Hypothalamus (tissue), 51 donors: ENCODE measurements at regions not wholly inside any gene's neighbourhood (a gene's known extent, or its start where the extent isn't known, plus 50 kb on each side); places are given as distances from the start of the nearest gene placed in this dataset.

Experiments
- DNase-seq, 51 donors: peaks; one replicate each; lab custom pipeline; 2025; lab: John Stamatoyannopoulos, UW

DNA sequence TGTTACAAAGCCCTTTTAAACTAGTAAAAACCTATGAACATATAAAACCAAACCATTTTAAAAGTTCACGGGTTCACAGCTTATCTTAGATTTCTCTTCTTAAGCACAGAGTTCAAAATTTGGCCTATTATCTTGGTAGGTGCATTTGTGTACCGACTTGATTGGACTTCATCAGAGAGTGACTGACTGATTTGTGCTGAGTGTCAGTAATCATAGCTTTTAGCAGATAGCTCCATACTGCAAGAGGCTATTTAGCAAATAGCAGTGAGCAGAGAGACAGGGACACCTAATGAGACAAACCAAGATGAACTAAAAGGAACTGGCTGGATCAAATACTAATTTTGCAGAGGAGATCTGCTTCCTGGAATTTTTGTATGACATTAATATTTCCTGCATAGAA lies 274.5 kb downstream of the PRR16 start:
- DNase-seq: no peak

DNA sequence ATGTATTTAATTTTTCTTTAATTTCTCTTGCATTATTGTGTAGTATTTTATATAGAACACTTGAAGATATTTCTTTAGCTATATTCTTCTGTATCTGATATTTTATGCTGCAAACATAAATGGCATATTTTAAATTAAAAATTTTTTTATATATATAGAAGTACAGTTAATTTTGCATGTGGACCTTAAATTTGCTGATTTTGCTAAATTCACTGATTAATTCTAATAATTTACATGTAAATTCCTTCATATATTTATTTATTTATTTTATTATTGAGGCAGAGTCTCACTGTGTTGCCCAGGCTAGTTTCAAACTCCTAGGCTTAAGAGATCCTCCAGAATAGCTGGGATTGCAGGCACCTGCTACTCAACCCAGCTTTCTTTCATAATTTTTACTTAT lies 276.9 kb downstream of the PRR16 start:
- DNase-seq: no peak

DNA sequence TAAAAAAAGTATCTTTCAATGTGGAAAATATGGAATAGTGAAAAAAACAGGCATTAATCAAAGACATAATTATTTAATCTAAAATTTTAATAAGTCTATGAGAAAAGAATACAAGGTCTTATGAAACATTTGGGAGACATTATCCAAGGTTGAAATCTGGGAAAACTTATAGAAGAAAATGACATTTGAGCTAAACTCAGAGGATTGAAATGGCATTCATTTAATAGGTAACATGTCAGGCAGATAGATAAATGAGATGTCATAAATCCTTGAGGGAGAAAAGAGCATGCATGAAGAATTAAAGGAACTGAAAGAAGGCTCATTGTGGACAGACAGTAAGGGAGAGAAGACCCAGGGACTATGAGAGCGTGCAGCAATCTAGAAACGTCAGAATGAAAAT lies 284.4 kb downstream of the PRR16 start:
- DNase-seq: no peak

DNA sequence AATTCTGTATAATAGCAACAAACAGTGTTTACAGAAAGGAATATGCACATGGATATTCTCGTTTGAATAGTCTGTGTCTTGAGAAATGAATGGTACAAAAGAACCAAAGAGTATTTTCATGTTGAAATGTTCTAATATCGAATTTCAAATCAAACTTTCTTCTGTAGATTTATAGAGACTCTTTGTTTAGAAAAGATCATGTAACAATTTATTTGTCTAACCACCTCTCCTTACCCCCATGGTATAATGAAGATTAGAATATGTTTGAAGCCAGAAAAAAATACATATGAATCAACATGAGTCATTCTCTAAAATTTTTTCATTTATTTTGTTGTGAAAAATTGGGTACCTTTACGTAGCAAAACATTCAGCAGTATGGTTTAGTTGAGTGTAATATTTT lies 285.6 kb downstream of the PRR16 start:
- DNase-seq: no peak

DNA sequence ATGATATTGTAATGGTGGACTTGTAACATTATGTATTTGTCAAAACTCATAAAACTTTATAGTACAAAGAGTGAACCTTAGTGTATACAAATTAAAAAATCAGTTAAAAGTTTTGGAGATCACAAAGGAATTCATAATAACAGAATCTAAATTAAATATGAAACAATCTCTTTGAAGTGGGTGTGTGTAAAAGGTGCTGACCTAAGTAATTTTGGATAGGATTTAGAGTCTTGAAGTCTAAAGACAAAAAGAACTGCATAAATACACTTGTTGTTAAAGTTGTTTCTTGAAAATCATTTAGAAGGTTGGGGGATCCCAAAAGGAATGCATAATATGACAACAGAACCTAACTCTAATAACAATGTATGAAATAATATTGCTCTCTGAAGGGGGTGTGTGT lies 295.5 kb downstream of the PRR16 start:
- DNase-seq: no peak

DNA sequence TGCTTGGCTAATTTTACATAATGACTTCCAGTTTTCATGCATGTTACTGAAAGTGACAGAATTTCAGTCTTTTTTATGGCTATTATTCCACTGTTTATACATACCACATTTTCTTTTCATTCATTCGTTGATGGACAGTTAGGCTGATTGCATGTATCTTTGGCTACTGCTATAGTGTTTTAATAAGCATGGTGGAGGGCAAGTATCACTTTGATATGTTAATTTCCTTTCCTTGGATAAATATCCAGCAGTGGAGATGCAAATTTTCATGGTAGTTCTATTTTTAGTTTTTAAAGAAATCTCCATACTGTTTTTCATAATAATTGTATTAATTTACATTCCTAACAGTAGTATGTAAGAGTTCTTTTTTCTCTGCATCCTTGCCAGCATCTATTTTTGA lies 297.9 kb downstream of the PRR16 start:
- no peak for DNase-seq

DNA sequence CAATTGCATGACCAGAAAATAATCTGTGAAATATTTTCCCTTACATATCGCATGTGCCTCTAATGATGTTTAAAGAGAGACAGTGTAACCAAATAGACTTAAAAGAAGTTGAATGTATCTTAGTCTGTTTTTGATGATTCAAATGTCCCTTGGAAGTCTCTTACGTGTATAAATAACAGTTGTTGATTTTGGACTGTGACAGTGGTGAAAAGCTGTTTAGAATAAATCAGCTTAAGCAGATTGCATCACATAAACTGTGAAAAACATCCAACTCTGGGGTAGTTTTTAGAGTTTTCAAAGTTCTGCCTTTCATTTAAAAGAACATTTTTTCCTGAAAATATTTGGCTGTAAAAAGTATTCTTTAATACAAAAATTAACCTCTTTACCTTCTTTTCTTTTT lies 301.1 kb downstream of the PRR16 start:
- DNase-seq: no peak

DNA sequence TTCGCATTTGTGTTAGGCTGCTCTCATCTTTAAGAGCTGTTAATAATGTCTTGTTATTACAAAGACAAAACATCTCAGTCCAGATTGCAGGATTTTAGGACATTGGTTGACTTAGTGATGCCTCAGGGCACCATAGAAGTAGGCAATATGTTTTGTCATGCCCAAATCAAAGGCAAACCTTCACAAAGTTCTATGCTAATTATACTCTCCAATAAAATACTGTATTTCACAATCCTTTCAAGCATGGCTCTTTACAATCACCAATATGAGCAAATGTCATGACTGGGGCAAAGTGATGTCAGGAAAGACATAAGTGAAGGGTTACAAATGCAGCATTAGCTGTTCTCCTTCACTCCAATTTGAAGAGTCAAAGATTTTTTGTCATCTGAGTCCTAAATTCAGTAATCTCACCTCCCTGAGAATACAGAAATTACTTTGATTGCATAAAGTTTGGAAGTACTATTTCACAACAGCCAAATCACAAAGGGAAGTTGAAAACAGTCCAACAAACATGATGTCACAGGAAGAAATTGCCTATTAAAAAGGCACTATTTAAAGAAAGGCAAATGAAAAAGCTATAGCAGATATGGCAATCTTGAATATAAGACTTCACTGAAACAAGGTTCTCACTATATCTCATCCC lies 303.2 kb downstream of the PRR16 start:
- no peak for DNase-seq

DNA sequence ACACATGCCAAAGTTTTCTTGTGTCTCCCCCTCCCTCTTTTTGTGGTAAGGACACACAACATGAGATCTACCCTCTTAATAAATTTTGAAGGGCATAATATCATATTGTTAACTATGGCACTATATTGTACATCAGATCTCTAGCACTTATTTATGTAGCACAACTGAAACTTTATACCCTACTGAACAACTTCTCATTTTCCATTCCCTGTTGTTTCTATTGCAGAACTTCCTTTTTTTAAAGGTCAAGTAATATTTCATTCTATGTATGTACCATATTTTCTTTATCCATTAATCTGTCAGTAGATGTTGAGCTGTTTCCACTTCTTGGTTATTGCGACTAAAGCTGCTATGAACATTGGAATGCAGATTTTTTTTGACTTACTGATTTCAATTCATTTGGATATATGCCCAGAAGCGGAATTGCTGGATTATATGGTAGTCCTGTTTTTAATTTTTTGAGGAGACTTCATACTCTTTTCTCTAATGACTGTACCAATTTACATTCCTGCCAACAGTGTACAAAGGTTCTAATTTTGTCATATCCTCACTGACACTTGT lies 305.3 kb downstream of the PRR16 start:
- DNase-seq: no peak

DNA sequence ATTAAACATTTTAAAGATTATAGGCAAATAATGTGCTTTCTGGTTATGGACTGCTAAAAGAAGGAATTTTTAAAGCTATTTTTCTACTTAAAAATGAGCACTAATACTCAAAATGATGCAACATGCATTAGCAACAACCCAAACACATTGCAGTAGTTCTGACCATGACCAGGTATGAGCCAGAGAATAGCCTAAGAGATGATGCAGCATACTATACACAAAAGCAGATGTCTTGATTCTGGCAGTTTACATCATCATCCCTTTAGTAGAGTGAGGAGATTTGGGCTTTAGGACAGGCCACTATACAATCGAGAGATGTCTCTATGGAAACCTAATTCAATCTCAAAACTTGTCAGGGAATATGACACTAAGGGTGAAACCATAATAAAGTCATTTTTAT lies 307.1 kb downstream of the PRR16 start:
- no peak for DNase-seq

DNA sequence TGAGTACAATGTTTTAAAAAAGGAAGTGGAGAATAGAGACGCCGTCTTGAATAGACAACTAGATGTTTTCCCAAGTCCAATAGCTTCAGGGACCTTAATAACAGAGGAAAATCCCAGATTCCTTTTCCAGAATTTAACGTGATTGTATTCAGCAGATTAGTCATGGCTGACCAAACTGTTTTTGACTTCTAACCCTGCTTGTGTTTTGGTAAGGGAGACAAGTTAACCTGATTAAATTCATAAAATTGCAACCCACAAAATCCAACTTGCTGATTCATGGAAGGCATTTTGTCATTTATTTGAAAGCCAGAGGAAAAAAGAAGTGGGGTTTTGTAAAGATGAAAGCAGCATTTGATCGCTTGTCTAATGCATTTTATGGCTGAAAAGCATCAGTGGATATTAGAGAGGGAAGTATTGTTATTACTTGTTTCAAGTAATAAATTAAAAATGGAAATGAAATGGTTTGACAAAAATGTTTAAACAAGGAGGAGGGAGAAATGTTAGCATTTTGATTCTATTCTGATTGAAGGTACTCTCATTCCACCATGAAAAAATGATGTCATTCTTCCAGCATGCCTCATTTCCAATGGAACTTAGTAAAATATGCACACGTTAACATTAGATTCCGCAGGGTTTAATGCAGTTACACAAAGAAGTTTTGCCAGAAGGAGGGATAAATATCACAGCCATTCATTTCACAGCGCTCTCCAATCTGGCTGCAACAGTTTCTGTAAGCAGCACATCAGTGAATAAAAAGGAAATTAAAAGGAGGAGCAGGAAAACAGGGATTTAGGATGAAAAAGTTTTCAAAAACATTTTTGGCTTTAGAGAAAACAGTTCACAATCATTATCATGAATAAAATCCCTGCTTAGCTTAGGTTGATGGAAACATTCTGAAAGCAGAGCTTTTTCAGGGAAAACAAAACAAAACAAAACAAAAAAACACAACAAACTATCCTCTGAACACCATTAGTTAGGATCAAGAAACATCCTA lies 314.7 kb downstream of the PRR16 start:
- no peak for DNase-seq

DNA sequence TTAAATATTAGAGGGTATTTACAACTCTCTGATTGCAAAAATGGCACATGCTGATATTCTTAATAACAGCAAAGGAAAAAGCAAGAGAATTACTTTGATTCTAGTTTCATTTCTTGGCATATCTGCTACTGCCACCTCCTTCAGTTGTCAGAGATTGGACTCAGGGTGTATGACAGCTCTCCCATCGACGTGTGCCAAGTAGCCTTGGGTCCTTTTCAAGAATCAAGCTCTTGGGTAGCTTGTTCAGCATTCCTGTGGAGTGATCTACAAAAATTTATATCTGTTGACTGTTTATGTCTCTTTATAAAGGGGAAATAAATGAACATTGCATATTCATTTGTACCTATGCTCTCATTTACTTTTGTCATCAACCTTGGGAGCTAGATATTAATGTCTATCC lies 315.6 kb downstream of the PRR16 start:
- no peak for DNase-seq

DNA sequence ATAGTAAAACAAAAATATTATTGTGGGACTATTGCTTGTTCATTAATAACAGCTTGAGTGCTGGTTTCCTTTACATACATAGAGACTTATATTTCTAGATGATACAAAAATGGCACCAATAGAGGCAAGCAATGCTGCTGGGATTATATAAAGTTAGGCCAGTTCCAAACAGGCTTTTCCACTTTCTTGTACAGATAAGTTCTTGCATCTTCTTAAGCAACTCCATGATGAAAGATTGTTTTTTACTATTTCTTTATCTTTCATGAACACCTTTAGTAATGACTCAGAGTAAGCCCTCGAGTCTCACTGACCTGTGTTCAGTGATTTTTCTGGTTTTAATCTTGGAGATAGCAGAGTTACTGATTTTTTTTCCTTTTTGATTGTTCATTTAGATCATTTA lies 324.4 kb downstream of the PRR16 start:
- DNase-seq: no peak

DNA sequence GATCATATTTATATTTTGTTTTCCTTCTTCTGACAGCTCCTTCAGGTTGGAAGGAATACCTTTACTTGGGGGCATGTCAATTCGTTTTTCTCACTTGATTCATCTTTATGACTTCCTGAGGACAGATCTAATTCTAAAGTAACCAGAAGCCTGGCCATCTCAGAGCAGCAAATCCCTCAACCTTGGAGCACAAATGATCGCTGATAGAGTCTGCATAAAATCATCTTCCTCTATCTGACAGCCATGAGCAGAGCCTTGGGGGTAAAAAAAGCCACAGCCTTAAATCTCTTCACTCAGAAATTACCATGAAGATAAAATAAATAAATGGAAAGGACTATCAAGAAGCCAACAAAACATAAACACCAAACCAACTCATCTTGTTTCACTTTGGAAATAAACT lies 325.8 kb downstream of the PRR16 start:
- DNase-seq: no peak

DNA sequence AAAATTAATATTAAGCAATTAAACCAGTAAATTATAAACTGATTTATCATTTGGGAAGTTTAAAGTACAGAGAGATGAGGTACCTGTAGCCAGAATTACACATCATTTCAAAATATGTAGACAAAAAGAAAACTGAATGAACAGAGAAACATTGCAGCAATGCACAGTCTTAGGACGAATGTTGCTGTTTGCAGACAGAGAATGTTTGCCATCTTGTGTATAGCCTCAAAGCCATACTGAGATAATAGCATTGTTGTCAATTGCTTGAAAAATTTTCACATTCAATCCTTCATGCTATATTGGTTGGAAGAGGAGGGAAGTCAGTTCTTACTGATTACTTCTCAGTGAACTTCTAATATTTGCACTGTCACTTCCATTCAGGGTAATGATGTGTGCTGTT lies 326.2 kb downstream of the PRR16 start:
- no peak for DNase-seq

DNA sequence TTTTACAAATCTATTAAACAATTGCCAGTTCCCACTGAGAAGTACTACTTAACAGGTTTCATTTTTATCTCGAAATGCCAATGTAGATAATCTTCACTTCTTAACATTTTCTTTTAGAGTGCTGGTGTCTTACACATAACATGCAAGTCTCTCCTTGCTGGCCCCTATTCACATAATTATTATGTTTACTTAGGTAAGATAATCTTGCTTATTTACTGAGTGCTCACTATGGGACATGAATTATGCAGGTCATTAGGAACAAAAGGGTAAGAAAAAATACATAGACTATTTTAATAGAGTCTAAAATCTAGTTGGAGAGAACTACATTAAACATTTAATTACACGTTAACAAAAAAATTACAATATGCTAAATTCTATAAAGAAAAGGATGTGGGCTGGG lies 328.4 kb downstream of the PRR16 start:
- no peak for DNase-seq

DNA sequence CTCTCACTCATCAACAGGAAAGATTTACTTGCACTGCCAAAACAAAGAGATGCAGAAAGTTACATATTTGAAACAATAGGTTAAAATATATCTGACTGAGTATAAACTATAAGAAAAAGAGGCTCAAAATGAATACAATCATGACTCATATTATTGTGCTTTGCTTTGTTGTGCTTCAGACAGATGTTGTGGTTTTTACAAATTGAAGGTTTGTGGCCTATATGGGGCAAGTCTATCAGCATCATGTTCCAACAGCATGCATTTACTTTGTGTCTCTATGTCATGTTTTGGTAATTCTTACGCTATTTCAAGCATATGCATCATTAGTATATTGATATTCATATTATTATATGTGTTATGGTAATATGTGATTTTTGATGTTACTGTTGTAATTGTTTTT lies 330.0 kb downstream of the PRR16 start:
- no peak for DNase-seq

DNA sequence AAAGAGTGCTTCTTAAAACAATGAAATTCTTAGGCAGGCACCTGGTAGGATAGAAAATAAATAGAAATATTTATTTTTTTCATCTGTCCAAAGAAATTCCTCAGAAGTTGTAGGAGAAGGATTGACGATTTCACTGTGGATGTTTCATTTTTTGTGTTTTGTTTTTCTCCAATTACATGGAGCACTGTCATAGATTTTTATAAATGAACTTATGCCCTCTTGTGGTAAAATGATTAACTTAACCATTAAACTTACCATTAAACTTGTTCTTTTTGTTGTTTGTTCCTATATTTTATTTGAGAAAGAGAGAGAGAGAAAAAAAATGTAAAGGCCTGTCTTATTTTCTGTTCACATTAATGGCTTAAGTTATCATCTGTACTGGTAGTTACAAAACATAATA lies 339.2 kb downstream of the PRR16 start:
- DNase-seq: no peak

DNA sequence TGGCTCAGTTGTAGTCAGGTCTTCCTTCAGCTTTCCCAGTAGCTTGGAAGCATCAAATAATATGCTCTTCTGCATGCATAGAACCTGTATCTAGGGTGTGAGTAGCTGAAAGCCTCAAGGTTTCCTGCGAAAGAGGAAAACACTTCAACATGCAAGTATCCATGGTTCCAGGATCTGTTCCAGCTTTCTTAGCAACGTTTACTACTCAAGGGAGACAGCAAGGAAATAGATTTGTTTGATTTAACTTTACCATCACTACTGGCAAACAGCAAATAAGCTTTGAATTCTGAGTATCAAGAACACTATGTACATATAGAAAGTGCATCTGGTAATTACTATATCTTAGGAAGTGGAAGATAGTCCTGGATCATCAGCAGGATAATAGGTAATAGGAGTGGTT lies 341.0 kb downstream of the PRR16 start:
- DNase-seq: no peak

DNA sequence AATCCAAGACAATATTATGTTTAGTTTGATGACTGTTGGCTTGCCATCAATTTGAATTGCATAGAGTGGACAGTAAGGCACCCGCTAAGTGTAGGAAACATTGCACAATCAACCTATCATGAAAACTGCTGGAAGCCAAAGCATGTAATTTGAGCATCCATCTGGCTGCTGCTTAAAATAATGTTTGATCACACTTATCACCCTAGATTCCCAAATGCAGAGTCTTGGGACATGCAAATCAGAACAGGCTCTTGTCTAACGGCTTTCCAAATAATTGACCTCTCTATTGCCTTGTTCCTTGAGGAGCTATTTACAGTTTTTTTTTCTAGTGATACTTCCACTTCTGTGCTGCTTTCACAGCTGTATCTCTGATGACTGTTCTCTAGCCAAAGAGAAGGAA lies 342.1 kb downstream of the PRR16 start:
- DNase-seq: no peak

DNA sequence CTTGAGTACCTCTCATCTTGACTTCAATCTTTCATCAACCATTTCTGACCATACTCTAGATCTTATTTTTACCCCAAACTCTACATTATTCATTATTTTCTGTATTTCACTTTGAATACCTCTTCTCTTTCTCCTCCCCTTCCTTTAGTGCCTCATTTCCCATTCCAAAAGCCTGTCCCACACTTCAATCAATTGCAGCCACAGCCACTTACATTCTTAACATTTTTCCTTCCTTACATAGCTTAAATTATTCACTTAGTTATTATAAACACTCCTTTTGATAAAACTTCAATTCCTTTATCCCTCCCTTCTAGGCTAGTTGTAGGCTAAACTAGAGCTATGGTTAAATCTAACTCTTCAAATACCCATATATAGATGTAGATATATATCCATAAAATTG lies 344.0 kb downstream of the PRR16 start:
- DNase-seq: no peak

DNA sequence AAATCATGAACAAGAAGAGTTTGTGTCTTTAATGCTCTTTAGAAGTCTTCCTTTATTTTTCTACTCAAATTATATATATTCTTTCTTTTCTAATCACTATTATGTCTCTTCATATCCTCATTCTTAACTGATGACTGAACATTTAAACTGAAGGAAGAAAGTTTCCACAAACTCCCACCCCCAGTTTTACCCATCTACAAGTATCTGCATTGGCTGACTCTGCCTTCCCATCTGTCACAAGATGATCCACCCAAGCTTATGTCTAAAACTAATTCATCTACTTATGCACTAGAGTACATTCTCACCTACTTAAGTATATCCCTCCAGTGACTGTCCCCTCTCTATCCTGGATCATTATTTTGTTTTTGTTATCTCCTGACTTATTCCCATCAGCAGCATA lies 344.5 kb downstream of the PRR16 start:
- DNase-seq: no peak
